HL-60 (cell line): ENCODE measurements at regions not wholly inside any gene's neighbourhood (a gene's known extent, or its start where the extent isn't known, plus 50 kb on each side); places are given as distances from the start of the nearest gene placed in this dataset.

Experiments
- DNase-seq, 2 experiments: peaks; one replicate each; pipeline ENCODE4 v3.0.0-alpha.2; 2010 to 2020; ENCODE audit warnings: low read depth in 1 of 2, low spot score in 1 of 2
- H3K27ac ChIP-seq: fragments of 250-450 bp; sonication (Bioruptor Pico); replicated peaks from 2 replicates; pipeline ENCODE4 v1.5.1; 2020; ENCODE audit warnings: mild to moderate bottlenecking, moderate library complexity
- H3K27me3 ChIP-seq: fragments of 250-450 bp; sonication (Bioruptor Pico); 2 replicates; pipeline ENCODE4 v1.5.1; 2021; ENCODE audit warnings: mild to moderate bottlenecking, moderate library complexity; ENCODE audit not compliant: insufficient read depth, poor library complexity, severe bottlenecking
- H3K4me3 ChIP-seq: replicated peaks from 2 replicates; pipeline ENCODE4 v1.5.1; 2011; ENCODE audit warnings: mild to moderate bottlenecking, control low read depth, low read length; ENCODE audit not compliant: insufficient read depth
- GABPA ChIP-seq: IDR thresholded peaks from 2 replicates; pipeline ENCODE4 v1.6.1; 2012; ENCODE audit warnings: low read depth
- POLR2AphosphoS5 ChIP-seq: IDR thresholded peaks from 2 replicates; pipeline ENCODE4 v1.6.1; 2012; ENCODE audit warnings: low read depth
- SPI1 ChIP-seq: IDR thresholded peaks from 2 replicates; pipeline ENCODE4 v1.6.1; 2012; ENCODE audit warnings: low read depth, mild to moderate bottlenecking, borderline replicate concordance
- TF ChIP-seq, protein P1 (sequence below): IDR thresholded peaks from 2 replicates; pipeline ENCODE4 v1.6.1; 2012; ENCODE audit warnings: low read depth; ENCODE audit not compliant: insufficient replicate concordance
- TF ChIP-seq, protein P2 (sequence below): IDR thresholded peaks from one replicate; pipeline ENCODE4 v1.5.1; 2011; ENCODE audit warnings: low read length, control low read depth, inconsistent platforms; ENCODE audit not compliant: insufficient read depth

DNA sequence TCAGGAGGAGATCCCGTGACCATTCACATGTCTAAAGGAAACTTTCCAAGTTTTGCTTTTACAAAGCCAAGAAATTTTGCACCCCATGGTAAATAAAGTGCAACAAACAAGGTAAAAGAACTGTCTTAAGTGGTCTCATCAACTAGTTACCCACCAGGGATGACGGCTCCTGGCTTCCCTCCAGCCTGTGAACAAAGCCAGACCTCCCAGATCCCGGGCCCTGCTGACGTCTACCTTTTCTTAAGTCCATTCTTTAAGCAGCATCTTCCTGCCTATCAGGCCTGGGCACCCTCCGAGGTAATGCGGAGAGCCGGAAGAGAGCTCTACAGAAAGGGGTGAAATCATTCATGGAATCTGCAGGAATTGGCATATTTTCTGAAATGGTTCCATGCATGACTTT, 58.0 kb upstream of the DAAM1 start:
- Histone ChIP-seq H3K27me3 (no peaks in the 10 kb centered on the region), H3K27ac (no peak overlapping the region), H3K4me3 (no peak overlapping the region)
- TF ChIP-seq, protein P1, sequence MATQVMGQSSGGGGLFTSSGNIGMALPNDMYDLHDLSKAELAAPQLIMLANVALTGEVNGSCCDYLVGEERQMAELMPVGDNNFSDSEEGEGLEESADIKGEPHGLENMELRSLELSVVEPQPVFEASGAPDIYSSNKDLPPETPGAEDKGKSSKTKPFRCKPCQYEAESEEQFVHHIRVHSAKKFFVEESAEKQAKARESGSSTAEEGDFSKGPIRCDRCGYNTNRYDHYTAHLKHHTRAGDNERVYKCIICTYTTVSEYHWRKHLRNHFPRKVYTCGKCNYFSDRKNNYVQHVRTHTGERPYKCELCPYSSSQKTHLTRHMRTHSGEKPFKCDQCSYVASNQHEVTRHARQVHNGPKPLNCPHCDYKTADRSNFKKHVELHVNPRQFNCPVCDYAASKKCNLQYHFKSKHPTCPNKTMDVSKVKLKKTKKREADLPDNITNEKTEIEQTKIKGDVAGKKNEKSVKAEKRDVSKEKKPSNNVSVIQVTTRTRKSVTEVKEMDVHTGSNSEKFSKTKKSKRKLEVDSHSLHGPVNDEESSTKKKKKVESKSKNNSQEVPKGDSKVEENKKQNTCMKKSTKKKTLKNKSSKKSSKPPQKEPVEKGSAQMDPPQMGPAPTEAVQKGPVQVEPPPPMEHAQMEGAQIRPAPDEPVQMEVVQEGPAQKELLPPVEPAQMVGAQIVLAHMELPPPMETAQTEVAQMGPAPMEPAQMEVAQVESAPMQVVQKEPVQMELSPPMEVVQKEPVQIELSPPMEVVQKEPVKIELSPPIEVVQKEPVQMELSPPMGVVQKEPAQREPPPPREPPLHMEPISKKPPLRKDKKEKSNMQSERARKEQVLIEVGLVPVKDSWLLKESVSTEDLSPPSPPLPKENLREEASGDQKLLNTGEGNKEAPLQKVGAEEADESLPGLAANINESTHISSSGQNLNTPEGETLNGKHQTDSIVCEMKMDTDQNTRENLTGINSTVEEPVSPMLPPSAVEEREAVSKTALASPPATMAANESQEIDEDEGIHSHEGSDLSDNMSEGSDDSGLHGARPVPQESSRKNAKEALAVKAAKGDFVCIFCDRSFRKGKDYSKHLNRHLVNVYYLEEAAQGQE, result no peak
- TF ChIP-seq SPI1, result no peak
- no peak for TF ChIP-seq POLR2AphosphoS5
- TF ChIP-seq GABPA, result no peak
- TF ChIP-seq, protein P2, sequence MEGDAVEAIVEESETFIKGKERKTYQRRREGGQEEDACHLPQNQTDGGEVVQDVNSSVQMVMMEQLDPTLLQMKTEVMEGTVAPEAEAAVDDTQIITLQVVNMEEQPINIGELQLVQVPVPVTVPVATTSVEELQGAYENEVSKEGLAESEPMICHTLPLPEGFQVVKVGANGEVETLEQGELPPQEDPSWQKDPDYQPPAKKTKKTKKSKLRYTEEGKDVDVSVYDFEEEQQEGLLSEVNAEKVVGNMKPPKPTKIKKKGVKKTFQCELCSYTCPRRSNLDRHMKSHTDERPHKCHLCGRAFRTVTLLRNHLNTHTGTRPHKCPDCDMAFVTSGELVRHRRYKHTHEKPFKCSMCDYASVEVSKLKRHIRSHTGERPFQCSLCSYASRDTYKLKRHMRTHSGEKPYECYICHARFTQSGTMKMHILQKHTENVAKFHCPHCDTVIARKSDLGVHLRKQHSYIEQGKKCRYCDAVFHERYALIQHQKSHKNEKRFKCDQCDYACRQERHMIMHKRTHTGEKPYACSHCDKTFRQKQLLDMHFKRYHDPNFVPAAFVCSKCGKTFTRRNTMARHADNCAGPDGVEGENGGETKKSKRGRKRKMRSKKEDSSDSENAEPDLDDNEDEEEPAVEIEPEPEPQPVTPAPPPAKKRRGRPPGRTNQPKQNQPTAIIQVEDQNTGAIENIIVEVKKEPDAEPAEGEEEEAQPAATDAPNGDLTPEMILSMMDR, result no peak
- DNase-seq, result no peak

DNA sequence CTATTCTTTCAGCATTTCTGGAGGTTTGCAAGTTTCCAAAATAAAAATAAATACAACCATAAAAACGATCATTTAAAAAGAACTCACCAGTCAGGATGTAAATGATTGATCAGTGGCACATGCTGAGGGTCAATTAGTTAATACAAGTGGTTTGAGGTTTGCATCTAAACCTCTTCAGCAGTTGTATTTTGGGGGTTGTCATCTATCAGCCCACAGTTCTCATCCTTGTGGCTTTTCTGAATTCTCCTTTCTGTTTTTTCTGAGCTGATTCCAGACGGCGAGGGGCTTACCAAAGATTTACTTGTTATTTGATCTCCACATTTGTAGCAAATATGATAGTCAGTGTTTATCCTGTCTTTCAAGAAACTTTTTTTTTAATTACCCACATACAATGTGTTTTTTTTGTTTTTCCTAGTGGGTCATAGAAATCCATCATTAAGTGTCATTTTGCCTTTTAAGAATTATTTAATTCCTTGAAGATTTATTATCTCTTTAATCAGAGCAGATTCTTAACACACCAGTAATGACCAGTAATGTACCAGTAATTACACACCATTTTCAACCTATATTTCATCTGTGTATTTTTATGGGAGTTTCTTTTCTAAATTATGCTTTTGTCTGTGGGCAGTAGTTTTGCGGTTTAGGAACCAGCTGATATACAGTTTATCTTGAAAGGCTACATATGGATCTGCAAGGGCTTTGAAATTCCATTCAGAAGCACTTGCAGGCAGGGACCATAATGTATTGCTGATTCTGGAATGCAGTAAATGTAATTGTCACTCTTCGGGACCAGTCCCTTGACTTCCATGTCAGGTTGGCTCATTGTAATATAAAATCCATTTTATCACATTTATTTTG, 56.3 kb upstream of the DAAM1 start:
- Histone ChIP-seq H3K4me3 (no peak overlapping the region), H3K27me3 (no peaks in the 10 kb centered on the region), H3K27ac (no peak overlapping the region)
- DNase-seq, result no peak
- TF ChIP-seq POLR2AphosphoS5 (no peak), GABPA (no peak), SPI1 (no peak)
- TF ChIP-seq, protein P2, result no peak
- TF ChIP-seq, protein P1, result no peak

DNA sequence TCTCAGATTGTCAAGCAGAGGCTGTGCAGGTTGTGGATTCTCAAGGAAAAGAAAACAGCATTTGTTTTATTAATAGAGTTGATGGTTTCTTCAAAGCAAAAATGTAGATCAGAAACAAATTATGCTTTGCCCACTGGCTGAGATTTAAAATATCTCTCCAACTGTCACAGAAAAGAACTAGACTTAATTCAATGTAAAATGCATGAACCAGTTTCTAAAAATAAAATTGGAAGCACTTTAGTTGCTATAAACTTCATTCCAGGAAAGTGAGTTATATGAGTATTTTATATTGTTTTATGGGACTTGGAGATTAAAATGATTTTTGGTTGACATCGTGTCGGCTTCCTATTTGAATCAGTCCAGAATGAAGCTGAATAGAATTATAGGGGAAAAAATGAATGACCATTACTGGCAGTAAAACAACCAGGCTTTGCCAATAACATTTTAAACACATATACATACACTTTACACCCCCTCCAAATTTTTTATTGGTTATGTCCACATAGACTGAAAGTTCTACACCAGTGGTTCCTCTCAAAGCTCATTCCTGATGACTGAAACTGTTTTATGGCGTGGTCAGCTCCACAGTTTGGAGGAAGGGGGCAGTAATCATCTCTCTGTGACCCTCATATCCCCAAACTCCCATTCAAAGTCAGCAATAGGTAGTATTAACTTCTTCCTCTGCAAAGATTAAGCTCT, 55.5 kb upstream of the DAAM1 start:
- Histone ChIP-seq H3K27me3 (no peaks in the 10 kb centered on the region), H3K27ac (no peak overlapping the region), H3K4me3 (no peak overlapping the region)
- TF ChIP-seq POLR2AphosphoS5, result no peak
- no peak for TF ChIP-seq GABPA
- TF ChIP-seq, protein P2, result no peak
- no peak for TF ChIP-seq SPI1
- TF ChIP-seq, protein P1, result no peak
- no peak for DNase-seq
